Ovary (tissue), 7 donors: ENCODE measurements at regions not wholly inside any gene's neighbourhood (a gene's known extent, or its start where the extent isn't known, plus 50 kb on each side); places are given as distances from the start of the nearest gene placed in this dataset.

ENCODE experiments used
- DNase-seq, 5 donors: peaks; one replicate each; pipeline ENCODE4 v3.0.0-alpha.2; 2019 to 2020
- H3K27ac ChIP-seq, 2 donors: fragments of 200-600 bp; one replicate each; pipeline versions ENCODE4 v1.5.1 to v1.8.0; 2019 to 2022
- H3K27me3 ChIP-seq: fragments of 200-600 bp; one replicate; pipeline ENCODE4 v1.8.0; 2022
- H3K36me3 ChIP-seq: fragments of 200-600 bp; sonication (generic); one replicate; pipeline ENCODE4 v1.5.1; 2019
- H3K4me1 ChIP-seq: one replicate; pipeline ENCODE4 v1.8.1; 2013; ENCODE audit warnings: mild to moderate bottlenecking, moderate library complexity; ENCODE audit not compliant: insufficient read depth
- H3K4me3 ChIP-seq: fragments of 200-600 bp; sonication (generic); one replicate; pipeline ENCODE4 v1.5.1; 2017
- H3K9me3 ChIP-seq, 2 donors: fragments of 200-600 bp in 1 of 2; sonication (generic) in 1 of 2; one replicate each; pipeline versions ENCODE4 v1.5.1 to v1.8.1; 2013 to 2019; ENCODE audit warnings: mild to moderate bottlenecking in 1 of 2, moderate library complexity in 1 of 2
- EP300 ChIP-seq: sonication (generic); formaldehyde crosslinking; IDR thresholded peaks from one replicate; pipeline ENCODE4 v1.6.1; 2017; ENCODE audit warnings: antibody characterized with exemption
- POLR2A ChIP-seq: fragments of 450-650 bp; IDR thresholded peaks from one replicate; pipeline ENCODE4 v1.6.1; 2017; ENCODE audit warnings: antibody characterized with exemption, mild to moderate bottlenecking, moderate library complexity
- WGBS, 3 donors: extraction: QIAGEN DNeasy Blood & Tissue Kit in 1 of 3; methylation state at CpG; one replicate each; pipeline versions ENCODE4 v1.1.5 to v1.1.7; 2013 to 2017; 5-methylcytosine and 5-hydroxymethylcytosine counted together
- intact Hi-C, 4 donors: fragments of 100-400 bp; cut with DNase I; formaldehyde crosslinking; loops; one replicate each; pipeline versions ENCODE4 v1.11.0 to v1.15.1; 2022 to 2023
- TF ChIP-seq, protein P1 (sequence below), 3 donors: fragments of 450-650 bp in 2 of 3; fragments of 200-600 bp in 1 of 3; IDR thresholded peaks; one replicate each; pipeline versions ENCODE4 v1.5.1 to v1.8.0; 2016 to 2022; ENCODE audit warnings: antibody characterized with exemption in 3 of 3, mild to moderate bottlenecking in 1 of 3
- donor health status: DM: no; HTN: no; CAD: no; lungs with moderate emphysema.
- donor health status: DM: no; HTN: no; CAD: no.
- donor health status: Bipolar disorder and iron deficiency.
- donor health status: DM: no; HTN: no; CAD: no.
- donor health status: DM: yes; HTN: yes; CAD: no.

DNA sequence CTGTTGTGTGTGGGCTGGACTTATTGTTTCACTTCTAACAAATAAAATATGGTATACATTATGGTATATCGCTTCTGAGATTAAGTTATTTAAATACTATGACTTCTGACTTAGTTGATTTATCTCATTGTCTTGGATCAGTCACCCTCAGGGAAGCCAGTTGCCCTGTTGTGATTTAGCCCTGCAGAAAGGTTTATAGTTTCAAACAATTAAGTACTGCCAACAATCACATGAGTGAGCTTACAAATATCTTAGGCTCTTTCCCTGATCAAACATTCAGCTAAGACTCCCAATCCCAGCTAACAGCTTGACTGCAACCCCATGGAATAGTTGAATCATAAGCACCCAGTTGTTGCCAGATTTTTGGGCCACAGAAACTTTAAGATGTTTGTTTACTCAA, 85.4 kb downstream of the MAGEC1 start:
- WGBS, 3 donors, result 33 to 60% (median 49%) methylated on average over 1 of the region's 1 CpG
- Histone ChIP-seq H3K27me3 (no peaks in the 10 kb centered on the region), H3K27ac (no peak overlapping the region), H3K4me3 (no peak overlapping the region), H3K36me3 (no peaks in the 10 kb centered on the region), H3K9me3 (no peaks in the 10 kb centered on the region), H3K4me1 (no peaks in the 10 kb centered on the region)
- intact Hi-C loops, result no loop called here
- no peak for TF ChIP-seq POLR2A
- TF ChIP-seq EP300, result no peak
- TF ChIP-seq, protein P1, sequence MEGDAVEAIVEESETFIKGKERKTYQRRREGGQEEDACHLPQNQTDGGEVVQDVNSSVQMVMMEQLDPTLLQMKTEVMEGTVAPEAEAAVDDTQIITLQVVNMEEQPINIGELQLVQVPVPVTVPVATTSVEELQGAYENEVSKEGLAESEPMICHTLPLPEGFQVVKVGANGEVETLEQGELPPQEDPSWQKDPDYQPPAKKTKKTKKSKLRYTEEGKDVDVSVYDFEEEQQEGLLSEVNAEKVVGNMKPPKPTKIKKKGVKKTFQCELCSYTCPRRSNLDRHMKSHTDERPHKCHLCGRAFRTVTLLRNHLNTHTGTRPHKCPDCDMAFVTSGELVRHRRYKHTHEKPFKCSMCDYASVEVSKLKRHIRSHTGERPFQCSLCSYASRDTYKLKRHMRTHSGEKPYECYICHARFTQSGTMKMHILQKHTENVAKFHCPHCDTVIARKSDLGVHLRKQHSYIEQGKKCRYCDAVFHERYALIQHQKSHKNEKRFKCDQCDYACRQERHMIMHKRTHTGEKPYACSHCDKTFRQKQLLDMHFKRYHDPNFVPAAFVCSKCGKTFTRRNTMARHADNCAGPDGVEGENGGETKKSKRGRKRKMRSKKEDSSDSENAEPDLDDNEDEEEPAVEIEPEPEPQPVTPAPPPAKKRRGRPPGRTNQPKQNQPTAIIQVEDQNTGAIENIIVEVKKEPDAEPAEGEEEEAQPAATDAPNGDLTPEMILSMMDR (IDR thresholded peaks at IDR 0.05), result no peak
- DNase-seq, result no peak

DNA sequence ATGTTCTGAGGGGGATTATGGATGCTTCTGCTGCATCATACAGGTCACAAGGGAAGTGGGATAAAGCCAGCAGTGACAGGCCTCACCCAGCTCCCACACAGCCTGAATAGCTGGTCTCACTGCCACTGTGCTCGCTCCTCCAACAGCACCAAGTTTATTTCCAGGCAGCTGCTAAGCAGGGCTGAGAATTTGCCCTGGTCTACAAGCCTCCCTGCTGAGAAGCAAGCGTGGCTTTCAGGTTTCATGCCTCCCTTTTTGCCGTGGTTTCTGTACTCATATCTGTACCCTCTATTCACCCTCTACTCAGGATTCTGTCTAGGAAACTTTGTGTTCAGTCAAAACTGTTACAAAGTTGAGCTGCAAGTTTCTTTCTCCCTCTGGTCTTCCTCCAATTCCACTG, 78.6 kb downstream of the MAGEC1 start:
- Histone ChIP-seq H3K36me3 (no peaks in the 10 kb centered on the region), H3K27me3 (no peaks in the 10 kb centered on the region), H3K4me1 (no peaks in the 10 kb centered on the region), H3K4me3 (no peak overlapping the region), H3K9me3 (no peaks in the 10 kb centered on the region), H3K27ac (no peak overlapping the region)
- TF ChIP-seq EP300 (no peak), POLR2A (no peak)
- TF ChIP-seq, protein P1 (IDR thresholded peaks at IDR 0.05), result no peak
- DNase-seq, result no peak
- 55 to 67% (median 61%) methylated on average over 3 of the region's 3 CpGs for WGBS, 3 donors
- intact Hi-C loops, result no loop called here

DNA sequence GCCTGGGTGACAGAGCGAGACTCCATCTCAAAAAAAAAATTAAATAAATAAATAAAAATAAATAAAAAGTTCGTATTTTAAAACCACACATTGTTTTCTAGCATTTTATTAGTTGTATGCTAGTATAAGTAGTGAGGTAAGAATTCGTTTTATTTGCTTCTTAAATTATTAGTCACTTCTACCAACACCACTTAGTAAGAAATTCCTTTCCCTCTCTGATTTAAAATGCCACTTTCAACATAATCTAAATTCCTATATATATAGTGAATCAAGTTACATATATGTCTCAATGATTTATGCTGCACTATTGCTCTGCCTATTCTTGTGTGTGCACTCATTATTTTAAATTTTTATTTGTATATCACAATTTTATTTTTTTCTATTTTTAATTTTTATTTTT, 72.1 kb downstream of the MAGEC1 start:
- Histone ChIP-seq H3K4me3 (no peak overlapping the region), H3K27me3 (no peaks in the 10 kb centered on the region), H3K4me1 (no peaks in the 10 kb centered on the region), H3K27ac (no peak overlapping the region), H3K9me3 (no peaks in the 10 kb centered on the region), H3K36me3 (no peaks in the 10 kb centered on the region)
- TF ChIP-seq POLR2A (no peak), EP300 (no peak)
- TF ChIP-seq, protein P1 (IDR thresholded peaks at IDR 0.05), result no peak
- intact Hi-C loops, result no loop called here
- WGBS, 3 donors, result 55 to 58% (median 57%) methylated on average over 3 of the region's 3 CpGs
- DNase-seq, result no peak

DNA sequence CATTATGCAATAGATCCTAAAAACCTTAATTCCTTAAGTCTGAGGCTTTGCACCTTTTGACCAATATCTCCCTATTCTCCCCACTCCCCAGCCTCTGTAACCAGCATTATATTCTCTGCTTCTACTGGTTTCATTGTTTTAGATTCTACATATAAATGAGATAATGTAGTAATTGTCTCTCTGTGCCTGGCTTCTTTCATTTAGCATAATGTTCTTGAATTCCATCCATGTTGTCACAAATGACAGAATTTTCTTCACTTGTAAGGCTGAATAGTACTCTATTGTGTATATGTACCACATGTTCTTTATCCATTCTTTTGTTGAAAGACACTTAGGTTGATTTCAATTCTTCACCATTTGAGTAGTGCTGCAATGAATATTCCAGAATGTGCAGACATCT, 66.0 kb downstream of the MAGEC1 start:
- no peaks in the 10 kb centered on the region for H3K4me1 ChIP-seq
- no peak for DNase-seq
- no peak overlapping the region for H3K4me3 ChIP-seq
- H3K27ac ChIP-seq, result no peak overlapping the region
- H3K36me3 ChIP-seq, result no peaks in the 10 kb centered on the region
- TF ChIP-seq, protein P1 (IDR thresholded peaks at IDR 0.05), result no peak
- H3K27me3 ChIP-seq, result no peaks in the 10 kb centered on the region
- intact Hi-C loops, result no loop called here
- no peaks in the 10 kb centered on the region for H3K9me3 ChIP-seq

DNA sequence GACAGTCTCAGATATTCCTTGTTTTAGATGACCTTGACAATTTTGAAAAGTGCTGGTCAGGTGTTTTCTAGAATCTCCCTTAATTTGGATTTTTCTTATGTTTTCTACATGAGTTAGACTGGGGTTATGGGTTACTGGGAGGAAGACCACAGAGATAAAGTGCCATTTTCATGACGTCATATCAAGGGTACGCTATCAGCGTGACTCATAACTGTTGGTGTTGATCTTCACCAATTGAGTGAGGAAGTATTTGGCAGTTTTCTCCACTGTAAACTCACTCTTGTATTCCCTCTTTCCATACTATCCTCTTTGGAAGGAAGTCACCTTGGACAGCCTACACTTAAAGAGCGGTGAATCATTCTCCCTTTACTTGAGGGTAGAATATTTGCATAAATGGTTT, 56.9 kb downstream of the MAGEC1 start:
- Histone ChIP-seq H3K27ac (no peak overlapping the region), H3K4me1 (no peaks in the 10 kb centered on the region), H3K27me3 (no peaks in the 10 kb centered on the region), H3K36me3 (no peaks in the 10 kb centered on the region), H3K9me3 (no peaks in the 10 kb centered on the region), H3K4me3 (no peak overlapping the region)
- no peak for DNase-seq
- WGBS, 3 donors, result 74 to 81% (median 77%) methylated on average over 4 of the region's 4 CpGs
- intact Hi-C loops, result no loop called here
- TF ChIP-seq EP300 (no peak), POLR2A (no peak)
- TF ChIP-seq, protein P1 (IDR thresholded peaks at IDR 0.05), result no peak
